HG03103 (cell line): ENCODE measurements at regions not wholly inside any gene's neighbourhood (a gene's known extent, or its start where the extent isn't known, plus 50 kb on each side); places are given as distances from the start of the nearest gene placed in this dataset.

Experiments
- ATAC-seq: cut with Tn5 transposase; IDR thresholded peaks from one replicate; pipeline ENCODE4 v1.9.1; 2021; ENCODE audit warnings: low read depth; ENCODE audit not compliant: unreplicated experiment

DNA sequence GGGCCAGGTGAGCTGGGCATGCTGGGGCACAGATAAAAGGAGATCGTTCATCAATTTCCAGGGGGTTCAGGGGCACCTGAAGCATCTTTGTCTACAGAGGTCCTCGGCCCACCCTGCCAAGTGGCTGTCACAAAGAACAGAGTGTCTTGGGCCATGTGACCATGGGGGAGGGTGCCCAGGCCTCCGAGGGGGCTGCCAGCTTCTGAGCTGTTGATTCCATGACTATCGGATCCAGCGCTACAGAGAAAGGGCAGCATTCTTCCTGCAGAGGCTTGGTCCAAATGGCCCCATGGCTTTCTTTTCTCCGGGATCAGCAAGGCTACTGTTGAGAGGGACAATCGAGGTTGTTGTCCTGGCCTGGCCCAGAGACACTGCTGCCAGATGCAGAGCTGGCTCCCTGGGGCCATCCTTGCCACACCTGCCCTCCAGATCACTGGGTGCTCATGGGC, 289.2 kb downstream of the ZSWIM6 start:
- ATAC-seq = no peak

DNA sequence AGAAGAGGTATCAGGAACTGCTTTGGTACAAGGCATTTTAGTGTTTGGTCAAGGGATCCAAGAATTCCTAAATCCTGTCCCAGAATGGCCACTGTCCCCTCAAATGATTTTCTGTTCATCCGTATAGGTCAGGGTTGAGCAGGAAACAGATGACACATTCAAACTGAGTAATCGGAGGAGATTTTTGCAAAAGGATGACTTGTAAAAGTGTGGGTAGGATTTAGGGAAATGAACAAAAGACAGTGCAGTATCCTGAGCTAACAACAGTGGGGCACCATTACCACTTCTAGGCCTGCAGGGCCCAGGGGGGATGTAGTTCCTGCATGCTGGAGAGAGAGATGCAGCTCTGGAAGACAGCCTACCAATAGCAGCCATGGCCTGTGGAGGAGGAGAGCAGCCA, 290.1 kb downstream of the ZSWIM6 start:
- no peak for ATAC-seq

- no peak for ATAC-seq
These were observed 291.5 kb downstream of the ZSWIM6 start for GRCh38 chr5:61623401-61624069.

DNA sequence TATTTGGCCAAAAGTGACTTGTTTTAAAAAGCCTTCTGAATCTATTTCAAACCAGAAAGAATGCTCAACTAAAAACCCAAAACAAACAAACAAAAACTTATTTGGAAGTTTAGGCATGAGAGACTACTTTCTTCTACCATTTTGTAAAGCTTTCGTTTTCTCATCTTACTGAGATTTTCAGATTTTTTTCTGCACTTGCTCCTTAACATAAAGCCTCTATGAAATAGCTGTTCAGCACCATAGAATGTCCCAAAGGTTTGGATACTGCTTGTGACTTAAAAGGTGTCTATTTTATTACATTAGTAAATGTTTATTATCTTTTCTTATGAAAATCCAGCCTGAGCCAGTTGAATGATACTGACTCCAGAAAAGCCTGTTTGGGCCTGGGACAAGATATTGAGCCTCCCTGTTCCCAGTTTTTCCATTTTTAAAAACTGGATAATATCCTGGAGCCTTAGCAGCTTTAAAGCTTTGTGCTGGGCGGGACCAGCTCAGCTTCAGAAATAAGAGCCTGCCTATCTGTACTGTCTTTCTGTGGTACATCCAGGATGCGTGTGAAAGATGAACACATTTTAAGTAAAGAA, 292.6 kb downstream of the ZSWIM6 start:
- ATAC-seq = no peak

GRCh38 chr5:61625137-61625561, 293.1 kb downstream of the ZSWIM6 start:
- ATAC-seq = no peak

DNA sequence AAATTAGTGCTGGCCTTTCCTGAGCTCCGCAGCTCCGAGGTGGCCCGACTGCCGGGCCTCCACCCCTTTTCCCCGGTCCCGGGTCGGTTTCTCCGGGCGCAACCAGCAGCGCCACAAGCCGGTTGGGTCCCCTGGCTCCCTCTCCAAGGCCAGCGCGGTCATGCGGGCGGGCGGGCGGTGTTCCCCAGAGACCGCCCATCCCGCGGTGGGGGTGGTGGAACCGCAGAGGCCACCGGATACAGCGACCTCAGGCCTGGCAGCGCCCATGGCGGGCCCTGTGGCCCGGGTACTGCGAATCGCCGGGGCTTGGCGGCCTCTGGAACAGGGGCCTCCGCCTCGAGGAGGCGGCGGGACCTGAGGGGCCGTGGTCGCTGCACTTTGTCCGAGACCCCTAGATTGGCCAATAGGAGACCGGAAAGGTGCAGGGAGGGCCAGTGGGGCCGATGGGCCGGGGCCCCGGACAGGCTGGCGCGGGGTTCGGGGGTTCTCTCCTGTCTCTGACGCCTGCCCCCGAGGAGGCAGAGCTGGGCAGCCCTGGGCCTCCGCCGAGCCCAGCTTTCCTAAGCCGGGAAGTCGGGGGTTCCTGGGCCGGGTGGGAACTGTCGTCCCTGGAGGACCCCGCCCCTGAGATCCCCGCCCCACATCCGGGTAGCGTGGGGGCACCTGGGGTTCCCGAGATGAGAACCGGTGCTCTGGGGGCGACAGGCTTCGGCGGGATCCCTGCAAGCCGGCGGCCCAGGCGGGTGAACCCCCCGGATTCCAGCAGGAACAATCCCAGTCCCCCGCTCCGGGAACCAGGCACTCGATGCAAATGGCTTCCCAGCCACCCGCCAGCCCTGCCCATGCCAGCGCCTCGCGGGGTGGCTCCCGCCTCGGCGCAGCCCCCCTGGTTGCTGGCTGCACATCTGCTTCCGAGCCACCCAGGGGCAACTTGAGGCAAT, 293.9 kb downstream of the ZSWIM6 start:
- no peak for ATAC-seq

DNA sequence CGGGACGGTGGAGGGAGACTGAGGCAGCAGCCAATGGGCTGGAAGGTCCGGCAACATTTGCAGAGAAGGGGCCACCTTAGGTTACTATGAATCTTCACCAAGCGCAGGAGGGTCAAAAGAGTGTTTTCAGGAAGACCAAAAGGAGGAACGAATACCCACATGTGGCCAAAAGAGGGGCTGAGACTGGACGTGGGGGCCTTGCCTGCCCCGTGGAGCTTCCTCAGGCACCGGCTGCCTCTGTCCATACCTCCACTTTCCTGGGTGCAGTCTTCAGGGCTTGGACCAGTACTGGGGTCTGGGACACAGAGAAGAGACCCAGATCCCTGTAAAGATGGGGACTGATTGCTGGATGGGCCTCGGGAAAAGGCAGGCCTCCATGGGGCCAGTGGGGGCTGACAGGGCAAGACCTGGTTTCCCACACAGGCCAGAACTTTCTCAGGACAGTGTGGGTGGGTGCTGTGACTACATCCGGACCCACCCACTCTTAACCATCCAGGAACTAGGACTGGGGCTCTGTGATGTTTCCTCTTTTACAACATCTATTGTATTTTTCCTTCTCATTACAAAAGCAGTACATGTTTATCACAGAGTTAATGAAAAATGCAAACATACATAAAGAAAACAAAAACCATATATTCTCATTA, 294.7 kb downstream of the ZSWIM6 start:
- no peak for ATAC-seq

- no peak for ATAC-seq
These were observed 295.5 kb downstream of the ZSWIM6 start for GRCh38 chr5:61627531-61627930.

DNA sequence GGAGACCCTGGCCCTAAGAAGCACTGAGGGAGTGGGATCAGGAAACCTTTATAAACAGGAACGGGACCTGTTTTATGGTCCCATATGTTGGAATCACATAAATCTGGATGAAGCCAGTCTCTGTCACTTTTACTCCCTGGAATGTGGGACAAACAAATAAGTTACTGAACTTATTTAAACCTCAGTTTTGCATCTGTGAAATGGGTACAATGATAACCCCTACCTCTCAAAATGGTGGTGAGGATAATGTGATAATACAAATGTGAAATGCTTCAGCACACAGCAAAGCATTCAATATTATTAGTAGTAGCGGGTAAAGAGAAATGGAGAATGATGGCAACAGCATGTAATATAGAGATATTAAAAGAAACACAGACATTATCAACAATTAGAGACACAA, 298.9 kb downstream of the ZSWIM6 start:
- no peak for ATAC-seq

DNA sequence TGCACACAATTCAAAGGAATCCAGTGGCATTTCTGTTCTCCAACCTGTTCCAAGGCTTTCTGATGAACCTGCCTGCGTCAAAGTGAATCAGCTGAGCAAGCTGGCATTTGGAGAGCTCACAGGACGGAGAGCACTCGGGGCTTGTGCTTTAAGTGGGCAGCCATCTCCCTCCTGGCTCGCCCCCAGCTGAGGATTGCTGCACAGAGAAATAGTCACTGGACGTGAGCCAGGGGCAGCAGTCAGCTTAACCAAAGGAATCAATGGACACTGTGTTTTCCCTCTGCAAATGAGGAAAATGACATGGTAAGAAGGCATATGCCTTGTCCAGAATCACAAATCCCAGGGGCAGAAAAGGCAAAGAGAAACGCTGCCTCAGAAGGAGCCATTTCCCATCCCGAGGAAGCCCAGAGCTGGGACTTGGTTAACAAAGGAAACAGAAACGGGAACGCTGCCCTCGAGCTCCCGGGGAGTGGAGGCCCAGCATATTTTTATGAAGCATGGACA, 299.4 kb downstream of the ZSWIM6 start:
- no peak for ATAC-seq

GRCh38 chr5:61632064-61632463, 300.0 kb downstream of the ZSWIM6 start:
- ATAC-seq = no peak

GRCh38 chr5:61635271-61635670, 303.2 kb downstream of the ZSWIM6 start:
- ATAC-seq = no peak

DNA sequence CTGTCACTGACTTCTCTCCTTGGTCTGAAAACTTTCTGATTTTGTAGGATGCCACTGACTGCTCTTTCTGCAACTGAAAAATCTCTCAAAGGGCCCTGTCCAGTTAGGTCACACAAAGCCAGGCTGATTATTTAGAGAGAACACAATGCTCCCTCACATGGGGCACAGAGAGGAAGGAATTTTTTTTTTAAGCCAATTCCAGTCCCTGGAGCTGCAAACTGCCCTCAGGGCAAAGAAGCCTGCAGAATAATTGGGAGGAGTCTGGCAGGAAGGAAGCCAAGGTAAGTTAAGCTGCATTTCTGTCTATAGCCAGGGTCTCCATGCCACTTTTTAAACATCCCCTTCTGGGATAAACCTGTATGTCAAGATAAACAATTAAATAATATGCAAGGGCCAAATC, 305.5 kb downstream of the ZSWIM6 start:
- no peak for ATAC-seq

DNA sequence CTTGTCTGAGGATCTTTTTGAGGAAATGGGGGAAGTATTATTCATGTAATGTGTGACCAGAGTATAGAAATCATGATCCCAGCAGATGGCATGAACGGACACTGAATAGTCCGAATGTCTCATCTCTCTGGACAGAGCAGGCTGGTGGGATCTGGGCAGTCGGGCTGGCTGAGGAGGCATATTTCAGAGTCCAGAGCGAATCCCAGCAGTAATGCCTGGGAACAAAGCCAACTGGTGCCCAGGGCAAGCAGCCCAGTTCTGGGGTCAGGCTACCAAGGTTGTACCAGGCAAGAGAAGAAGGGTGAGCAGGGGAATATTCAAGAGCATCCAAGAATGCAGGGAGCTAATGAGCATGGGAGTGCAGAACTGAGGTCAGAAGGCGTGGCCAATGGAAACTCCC, 306.4 kb downstream of the ZSWIM6 start:
- ATAC-seq = no peak

DNA sequence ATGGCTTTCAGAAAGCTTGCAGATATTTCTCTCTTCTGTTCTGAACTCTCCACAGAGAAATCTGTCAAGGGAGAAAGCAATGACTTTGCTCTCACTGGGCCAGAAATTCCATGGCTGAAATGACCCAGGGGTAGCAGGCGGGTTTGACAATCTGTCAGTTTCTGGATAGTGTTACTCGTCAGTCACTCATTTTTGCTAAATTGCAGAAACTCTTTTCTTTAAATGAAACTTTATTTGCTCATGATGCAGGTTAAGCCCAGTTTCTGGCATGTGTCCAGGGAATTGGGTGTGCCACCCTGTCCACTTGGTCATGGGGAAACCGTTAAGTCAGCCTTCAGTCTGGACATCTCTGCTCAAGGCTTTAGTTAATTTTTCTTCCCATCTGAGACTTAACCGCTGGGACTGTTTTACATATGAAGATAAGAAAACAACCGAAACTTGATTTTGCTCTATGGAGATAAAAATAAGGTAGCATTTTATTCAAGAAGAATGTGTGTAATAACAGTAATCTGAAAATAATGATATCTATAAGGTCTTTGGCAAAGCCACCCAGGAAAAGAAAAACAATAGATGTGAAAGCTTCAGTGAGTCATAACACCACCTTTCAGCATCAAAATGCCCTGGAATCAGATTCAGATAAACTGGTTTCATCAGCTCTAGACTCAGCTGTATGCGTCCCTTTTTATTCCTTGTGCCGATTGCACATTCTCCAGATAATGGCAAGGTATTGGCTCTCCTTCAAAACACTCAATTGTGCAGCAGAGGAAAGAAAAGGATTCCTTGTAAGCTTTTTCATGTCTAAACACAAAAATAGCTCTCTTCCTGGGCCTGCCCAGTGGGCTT, 308.3 kb downstream of the ZSWIM6 start:
- ATAC-seq = no peak

DNA sequence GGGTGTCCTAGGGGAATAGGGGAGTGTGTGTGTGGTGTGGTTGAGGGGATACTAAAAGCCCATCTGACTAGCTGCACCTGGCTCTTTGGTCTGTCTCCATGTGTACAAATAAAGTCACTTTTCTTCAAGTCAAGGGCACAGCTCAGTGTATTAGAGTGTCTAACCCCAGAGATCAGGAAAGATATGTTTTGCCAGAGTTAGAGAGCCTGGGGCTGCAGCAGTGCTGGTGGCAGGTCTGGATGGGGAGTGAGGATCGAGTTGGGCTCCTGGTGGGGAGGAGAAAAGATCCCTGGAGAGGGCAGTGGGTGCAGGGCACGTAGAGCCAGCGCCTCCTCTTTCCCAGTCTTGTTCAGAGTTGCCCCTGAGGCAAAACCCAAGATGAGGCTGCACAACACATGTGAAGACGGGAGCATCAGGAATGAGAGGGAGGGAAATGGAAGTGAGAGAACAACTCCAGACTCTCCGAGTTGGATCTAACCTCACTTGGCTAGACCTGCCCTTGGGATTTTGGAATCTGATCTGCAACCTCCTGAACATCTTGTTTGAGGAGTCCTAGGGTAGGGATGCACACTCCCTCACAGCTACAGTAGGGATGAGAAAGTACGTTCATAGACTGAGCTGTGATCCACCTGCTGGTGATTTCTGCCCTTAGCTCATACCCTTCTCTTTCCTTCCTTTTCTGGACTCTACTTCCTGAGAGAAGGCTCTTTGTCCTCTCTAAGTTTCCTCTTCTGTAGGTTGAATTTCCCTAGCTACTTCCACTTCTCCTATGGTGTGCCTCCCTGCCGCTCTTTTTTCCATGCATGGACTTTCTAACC, 309.9 kb downstream of the ZSWIM6 start:
- no peak for ATAC-seq

GRCh38 chr5:61647672-61648071, 315.6 kb downstream of the ZSWIM6 start:
- ATAC-seq = no peak

DNA sequence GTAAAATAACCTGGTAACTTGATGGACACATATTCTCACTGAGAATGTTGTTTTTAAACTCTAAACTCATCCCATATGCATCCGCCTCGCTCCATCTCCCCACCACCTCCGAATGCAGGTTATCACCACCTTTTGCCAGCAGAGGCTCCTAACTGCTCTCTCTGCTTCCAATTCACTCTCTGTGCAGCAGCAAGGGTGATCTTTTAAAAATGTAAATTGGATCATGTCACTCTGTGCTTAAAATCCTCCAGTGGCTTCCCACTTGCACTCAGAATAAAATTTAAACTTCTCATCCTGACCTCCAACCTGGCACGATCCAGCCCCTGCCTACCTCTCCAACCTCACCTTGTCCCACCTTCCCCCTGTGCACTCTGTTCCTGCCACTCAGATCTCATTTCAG, 317.2 kb downstream of the ZSWIM6 start:
- no peak for ATAC-seq

- ATAC-seq = no peak
These were observed 317.9 kb downstream of the ZSWIM6 start for GRCh38 chr5:61649971-61650370.
